IPS DF 19.7 (cell line): ENCODE measurements at regions not wholly inside any gene's neighbourhood (a gene's known extent, or its start where the extent isn't known, plus 50 kb on each side); places are given as distances from the start of the nearest gene placed in this dataset.

Source experiments
- DNase-seq: peaks from one replicate; pipeline ENCODE4 v3.0.0-alpha.2; 2013; ENCODE audit warnings: low read depth, low spot score

DNA sequence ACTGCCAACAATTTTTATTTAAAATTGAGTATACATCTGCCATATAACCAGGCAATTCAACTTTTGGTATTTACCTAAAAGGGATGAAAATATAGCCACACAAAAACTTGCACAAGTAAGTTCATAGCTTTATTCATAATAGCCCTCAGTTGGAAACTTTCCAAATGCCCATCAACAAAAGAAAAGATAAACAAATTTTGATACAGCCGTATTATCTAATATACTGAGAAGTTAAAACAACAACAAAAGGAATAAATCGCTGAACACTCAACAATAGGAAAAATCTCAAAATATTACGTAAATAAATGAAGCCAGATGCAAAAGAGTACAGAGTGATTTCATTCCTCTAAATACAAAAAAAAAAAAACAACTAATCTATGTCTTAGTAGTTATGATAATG is 399.2 kb upstream of the SEMA3D start:
- DNase-seq = no peak

DNA sequence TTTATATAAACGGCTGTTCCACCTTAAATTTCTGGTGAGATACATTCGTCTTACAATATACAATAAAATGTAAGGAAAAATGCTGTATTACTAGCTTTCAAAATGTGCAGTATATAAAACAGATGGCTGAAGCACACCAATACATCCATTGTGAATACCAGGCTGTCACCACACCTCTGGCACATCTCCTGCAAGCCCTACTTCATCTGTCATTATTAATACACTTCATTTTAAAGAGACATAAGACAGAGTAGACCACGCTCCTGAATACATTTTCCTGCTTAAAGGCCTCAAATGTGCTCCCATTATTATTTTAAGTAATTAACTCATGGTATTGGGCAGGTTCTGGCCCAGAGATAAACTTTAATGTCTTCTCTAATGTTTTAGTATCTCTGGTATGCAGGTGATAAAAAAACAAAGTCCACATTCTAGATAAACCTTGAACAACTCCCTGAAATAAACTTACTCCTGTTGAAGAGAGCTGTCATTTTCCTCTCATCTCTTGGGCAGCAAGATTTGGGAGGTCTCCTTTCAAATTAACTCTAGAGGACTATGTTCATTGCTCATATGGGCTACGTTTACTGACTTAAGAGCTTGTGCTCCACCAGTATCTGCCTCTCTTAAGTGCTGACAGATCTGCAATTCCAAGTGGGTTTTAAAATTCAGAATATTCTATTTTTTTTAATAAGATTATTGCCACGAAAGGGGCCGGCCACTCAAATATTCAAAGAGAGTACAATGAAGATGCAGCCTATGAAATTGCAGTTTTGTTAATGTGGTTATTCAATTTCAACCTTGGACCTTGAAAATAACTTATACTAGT is 396.5 kb upstream of the SEMA3D start:
- no peak for DNase-seq

DNA sequence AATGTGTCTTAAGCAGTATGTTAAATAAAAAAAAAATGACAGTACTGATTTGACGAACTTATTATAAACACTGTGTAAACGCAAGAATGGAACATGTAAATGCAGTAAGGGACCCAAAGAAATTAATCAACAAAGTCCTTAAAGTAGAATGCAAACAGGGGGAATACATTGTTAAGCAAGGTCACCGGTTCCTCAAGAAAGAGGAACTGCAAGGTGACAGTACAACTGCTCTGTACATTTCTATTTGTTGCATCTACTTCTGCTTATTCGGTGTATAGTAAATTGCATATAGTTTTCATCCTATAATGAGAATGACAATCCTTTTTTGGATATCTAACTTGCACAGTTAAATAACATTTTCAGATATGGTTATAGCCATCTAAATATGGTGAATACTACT is 387.0 kb upstream of the SEMA3D start:
- no peak for DNase-seq

DNA sequence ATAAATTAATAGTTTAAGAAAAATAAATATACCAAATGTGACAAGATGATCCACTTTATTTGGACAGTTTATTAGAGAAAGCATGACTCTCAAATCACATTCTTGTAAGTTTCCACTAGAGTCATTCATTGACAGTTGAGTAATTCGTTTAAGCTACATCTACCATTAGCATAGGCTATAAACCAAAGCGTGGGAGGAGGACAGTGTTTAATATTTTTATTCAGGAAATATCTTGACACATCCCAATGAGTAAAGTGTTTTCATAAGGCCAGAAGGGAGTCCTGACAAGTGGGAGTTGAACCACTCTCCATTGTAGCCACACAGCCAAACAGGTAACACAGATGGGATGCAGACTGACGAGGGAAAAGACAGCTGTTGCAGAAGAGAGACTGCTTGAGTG is 386.5 kb upstream of the SEMA3D start:
- no peak for DNase-seq

DNA sequence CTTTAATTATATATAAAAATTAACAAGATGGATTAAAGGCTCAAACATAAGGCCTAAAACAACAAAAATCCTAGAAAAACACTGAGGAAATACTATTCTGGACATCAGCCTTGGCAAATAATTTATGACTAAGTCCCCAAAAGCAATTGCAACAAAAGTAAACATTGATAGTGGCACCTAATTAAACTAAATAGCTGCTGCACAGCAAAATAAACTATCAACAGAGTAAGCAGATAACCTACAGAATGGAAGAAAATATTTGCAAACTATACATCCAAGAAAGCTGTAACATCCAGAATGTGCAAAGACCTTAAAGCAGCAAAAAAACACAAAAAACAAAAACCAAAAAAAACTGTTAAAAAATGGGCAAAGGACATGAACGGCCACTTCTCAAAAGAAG is 384.0 kb upstream of the SEMA3D start:
- DNase-seq = no peak

- no peak for DNase-seq
These were observed 381.1 kb upstream of the SEMA3D start for GRCh38 chr7:85567983-85568382.

GRCh38 chr7:85566095-85566794 is 379.4 kb upstream of the SEMA3D start:
- no peak for DNase-seq

DNA sequence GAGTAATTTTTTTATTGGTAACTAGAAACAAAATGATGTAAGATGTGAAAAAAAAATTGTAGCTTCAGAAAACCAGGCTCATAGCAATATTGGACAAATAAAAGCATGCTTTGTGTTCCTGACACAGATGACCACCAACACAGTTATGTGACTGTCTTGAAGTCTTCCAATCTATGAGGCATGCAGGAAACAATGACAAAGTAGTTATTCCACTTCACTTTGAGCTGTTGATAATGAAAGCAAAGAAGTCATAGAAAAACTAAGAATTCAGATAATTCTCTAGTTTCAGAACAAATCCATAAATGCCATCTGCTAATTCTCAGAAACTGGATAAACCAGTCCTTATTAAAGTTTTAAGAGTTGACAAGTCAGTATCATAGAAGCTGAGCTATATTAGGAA is 378.4 kb upstream of the SEMA3D start:
- no peak for DNase-seq

GRCh38 chr7:85564861-85565260 is 378.0 kb upstream of the SEMA3D start:
- DNase-seq = no peak

DNA sequence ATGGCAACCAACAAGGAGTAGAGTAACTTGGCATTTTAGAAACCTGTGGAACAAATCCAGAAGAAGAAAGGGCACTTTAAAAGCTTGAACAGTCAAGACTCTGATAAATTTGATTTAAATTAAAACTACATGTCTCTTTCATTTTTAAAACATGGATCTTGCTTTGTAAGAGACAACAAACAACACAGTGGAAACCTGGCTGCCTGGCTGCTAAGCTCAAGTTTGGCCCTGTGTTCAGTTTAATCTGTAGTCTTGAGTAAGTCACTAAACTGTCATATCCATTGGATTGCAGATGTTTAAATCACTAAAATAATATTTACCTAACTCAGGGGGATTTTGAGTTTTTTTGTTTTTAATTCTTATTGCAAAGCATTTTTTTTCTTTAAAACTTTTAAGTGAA is 374.9 kb upstream of the SEMA3D start:
- no peak for DNase-seq

DNA sequence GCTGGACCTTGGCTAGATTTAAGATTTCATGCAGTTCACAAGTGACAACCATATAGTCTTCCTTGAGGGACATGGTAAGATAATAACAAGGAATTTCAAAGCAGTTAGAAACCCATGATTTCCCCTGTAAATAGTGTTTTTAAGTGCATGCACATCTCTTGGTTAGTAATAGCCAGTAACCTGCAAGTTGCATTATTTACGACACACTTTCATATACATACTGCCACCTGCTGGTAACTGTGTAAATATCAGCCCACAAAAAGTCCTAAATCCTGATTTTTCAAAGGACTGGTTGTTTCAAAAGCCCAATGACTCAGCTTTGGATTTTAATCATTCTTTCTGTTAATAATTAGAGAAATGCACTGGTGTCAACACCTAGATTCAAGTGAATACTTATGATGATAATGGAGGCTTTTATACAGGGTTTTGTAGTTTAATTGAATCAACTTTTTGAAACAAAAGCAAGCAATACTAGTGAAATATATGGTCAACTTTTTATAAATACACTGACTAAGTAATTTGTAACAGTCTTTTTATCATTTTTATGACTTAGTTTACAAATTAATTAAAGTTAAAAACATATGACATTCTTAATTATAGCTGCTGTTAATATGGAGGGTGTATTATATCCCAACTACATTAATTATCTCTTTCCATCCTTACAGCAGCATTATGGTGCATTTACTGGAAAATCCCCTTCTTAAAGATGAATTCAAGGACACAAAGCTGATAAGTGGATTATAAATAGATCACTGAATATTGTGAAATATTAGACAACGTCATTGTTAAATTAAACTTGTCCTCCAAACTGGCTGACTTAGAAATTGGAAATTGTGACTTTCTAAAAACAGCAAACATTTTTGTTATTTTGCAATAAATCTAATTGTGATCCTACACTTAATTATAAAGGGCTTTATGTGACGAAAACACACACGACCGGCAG is 367.7 kb upstream of the SEMA3D start:
- DNase-seq = no peak

GRCh38 chr7:85535974-85536729 is 349.3 kb upstream of the SEMA3D start:
- DNase-seq = no peak

DNA sequence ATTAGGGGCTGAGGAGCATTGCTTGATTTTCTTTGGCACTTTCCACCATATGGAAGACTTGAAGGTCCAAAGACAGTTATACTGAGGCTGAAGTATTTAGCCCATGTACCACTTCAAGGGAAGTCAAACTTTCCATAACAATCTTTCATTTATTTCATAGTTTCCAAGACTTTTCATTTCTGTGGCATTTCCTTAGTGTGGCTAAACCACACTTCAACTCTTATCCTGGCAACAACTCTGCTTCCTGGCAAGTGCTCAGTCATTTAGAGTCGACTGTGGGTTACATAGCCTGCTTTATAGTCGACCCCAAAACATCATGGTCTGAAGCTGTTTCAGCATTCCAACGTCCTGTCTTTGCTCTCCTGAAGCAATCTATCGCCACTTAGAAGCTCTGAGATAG is 343.0 kb upstream of the SEMA3D start:
- no peak for DNase-seq

- no peak for DNase-seq
These were observed 342.3 kb upstream of the SEMA3D start for GRCh38 chr7:85529201-85529600.

- no peak for DNase-seq
These were observed 341.7 kb upstream of the SEMA3D start for GRCh38 chr7:85528581-85528980.

- DNase-seq = no peak
These were observed 338.8 kb upstream of the SEMA3D start for GRCh38 chr7:85525676-85526075.

GRCh38 chr7:85522070-85522469 is 335.2 kb upstream of the SEMA3D start:
- DNase-seq = no peak

DNA sequence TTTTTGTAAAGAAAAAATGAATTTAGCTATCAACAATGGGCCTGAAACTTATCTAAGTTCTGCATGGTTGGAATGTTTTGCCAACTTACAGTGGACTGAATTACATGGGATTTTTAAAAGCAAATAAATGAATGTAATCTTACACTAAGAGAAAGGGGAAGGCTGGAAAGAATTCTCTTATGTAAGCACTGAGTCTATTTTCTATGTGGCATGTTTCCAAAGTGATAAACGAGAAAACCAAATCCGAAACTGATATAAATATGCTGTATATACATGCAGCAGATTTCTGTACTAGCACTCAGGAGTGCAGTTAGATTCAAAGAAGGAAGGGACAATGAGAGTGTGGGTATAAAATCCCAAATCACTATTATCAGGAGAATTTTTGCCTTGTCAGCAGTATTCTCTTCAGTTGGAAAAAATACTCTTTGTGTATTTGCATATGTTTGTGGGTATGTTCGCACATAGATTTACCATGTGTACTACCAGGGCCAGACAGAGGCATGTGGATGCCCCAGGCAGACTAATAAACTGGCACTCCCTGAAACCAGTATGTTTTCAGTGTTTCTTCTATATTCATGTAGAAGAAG is 334.3 kb upstream of the SEMA3D start:
- DNase-seq = no peak

DNA sequence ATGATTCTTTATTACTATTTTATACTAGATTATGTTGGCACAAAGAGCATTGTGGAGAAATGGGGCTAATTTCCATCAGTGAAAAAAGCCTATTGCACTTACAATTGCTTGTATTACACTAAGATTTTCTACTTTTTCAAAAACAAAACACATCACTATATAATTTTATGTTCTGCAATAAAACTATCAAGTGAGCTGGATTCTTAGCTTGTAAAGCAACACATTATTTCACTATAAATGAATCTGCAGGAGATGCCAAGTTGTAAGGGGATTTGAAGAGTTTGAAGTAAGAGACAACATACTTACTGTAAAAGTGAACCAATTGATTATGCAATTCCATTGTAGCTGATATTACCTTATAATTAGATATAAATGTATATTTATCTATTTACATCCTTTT is 333.3 kb upstream of the SEMA3D start:
- no peak for DNase-seq

GRCh38 chr7:85516675-85517074 is 329.8 kb upstream of the SEMA3D start:
- no peak for DNase-seq

GRCh38 chr7:85512790-85513189 is 325.9 kb upstream of the SEMA3D start:
- no peak for DNase-seq
